LNCaP clone FGC (cell line): ENCODE measurements at regions not wholly inside any gene's neighbourhood (a gene's known extent, or its start where the extent isn't known, plus 50 kb on each side); places are given as distances from the start of the nearest gene placed in this dataset.

ENCODE experiments used
- DNase-seq: peaks from one replicate; pipeline ENCODE4 v3.0.0-alpha.2; 2011; ENCODE audit warnings: low read depth
- H3K4me3 ChIP-seq: 2 replicates; pipeline ENCODE4 v1.5.1; 2011; ENCODE audit warnings: mild to moderate bottlenecking, low read depth, low read length, control low read depth
- CTCF ChIP-seq: IDR thresholded peaks from 2 replicates; pipeline ENCODE4 v1.5.1; 2012; ENCODE audit warnings: mild to moderate bottlenecking; ENCODE audit not compliant: control insufficient read depth, insufficient read depth; ENCODE audit errors: extremely low read depth

- no peak for DNase-seq
- TF ChIP-seq CTCF: no peak
- H3K4me3 ChIP-seq: no peak overlapping the region
These were observed 429.0 kb downstream of the TSHZ3 start for GRCh38 chr19:30920222-30920621.

GRCh38 chr19:30919737-30920136, 429.5 kb downstream of the TSHZ3 start:
- no peak for TF ChIP-seq CTCF
- no peak overlapping the region for H3K4me3 ChIP-seq
- DNase-seq: no peak

- no peak overlapping the region for H3K4me3 ChIP-seq
- DNase-seq: no peak
- TF ChIP-seq CTCF: no peak
These were observed 433.0 kb downstream of the TSHZ3 start for GRCh38 chr19:30916238-30916637.

GRCh38 chr19:30911491-30911890, 437.7 kb downstream of the TSHZ3 start:
- no peak for TF ChIP-seq CTCF
- no peak overlapping the region for H3K4me3 ChIP-seq
- DNase-seq: no peak

- H3K4me3 ChIP-seq: no peak overlapping the region
- TF ChIP-seq CTCF: no peak
- DNase-seq: no peak
These were observed 438.6 kb downstream of the TSHZ3 start for GRCh38 chr19:30910485-30911240.

- no peak overlapping the region for H3K4me3 ChIP-seq
- no peak for DNase-seq
- no peak for TF ChIP-seq CTCF
These were observed 440.0 kb downstream of the TSHZ3 start for GRCh38 chr19:30909216-30909615.

GRCh38 chr19:30908262-30908771, 440.9 kb downstream of the TSHZ3 start:
- TF ChIP-seq CTCF: no peak
- no peak for DNase-seq
- no peak overlapping the region for H3K4me3 ChIP-seq
